ENCODE measurements at regions not wholly inside any gene's neighbourhood (a gene's known extent, or its start where the extent isn't known, plus 50 kb on each side); places are given as distances from the start of the nearest gene placed in this dataset.

DNA sequence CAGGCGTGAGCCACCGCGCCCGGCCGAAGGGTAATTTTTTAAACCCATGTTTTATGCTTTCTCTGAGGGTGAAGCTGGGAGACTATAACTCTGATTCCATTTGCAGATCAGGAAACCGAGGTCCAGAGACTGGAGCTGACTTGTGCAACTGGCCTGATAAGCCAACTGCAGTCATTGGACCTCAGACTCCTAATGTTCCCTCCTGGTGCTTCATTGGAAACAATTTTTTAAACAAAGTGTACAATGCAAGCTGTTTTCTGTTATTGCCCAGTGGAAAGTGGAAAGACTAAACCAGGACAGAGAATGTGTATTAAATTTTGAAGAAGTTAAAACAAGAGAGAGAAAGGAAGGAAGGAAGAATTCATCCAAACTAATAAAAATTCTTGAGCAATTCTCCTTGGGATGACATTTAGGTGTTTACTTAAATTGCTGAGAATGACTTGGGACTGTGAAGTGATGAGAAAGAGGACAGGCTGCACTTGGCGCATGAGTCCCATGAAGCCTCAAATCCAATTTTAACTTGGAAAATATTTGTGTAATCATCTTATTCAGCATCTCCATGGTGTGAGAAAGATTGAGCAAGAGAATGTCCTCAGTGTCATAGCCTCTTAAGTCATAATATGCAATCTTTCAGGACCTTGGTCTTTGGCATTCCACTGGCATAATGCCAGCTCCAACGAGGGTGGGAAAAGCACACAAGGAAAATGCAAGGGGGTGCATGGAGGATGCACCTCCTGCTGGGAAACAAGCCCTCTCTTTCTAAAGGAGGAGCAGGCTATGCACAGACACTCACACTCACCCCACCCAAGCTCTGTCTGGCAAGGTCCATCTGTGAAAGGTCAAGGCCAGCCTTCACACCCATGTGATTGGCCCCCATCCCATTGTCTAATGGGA, 342.0 kb downstream of the SIPA1L2 start:
- intact Hi-C loops (cut with DNase I, micrococcal nuclease), result no loop called here
- ATAC-seq, result peak; percentile 23

DNA sequence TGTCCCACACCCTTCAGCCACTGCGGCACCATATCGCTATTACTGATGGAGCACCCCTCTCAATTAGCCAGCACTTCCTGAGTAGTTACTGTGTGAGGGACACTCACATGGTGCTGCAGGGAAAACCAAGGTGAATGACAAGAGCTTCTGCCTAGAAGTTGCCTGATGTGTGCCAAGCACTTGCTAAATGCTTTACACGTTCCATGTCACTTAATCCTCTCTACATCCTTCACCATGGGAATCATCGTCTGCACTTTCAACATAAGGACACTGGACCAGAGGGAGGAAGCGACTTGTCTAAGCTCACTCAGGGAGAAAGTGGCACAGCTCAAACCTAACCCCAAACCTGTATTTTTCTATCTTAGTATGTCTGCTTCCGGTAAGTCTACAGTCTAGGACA, 344.8 kb downstream of the SIPA1L2 start:
- no peak for DNase-seq
- intact Hi-C loops (cut with DNase I, micrococcal nuclease), result no loop called here
- ATAC-seq, result no peak

More for the DNA sequence above, 342.0 kb downstream of the SIPA1L2 start:
- peak in 1 of 2 donors; percentile 20 for DNase-seq

DNA sequence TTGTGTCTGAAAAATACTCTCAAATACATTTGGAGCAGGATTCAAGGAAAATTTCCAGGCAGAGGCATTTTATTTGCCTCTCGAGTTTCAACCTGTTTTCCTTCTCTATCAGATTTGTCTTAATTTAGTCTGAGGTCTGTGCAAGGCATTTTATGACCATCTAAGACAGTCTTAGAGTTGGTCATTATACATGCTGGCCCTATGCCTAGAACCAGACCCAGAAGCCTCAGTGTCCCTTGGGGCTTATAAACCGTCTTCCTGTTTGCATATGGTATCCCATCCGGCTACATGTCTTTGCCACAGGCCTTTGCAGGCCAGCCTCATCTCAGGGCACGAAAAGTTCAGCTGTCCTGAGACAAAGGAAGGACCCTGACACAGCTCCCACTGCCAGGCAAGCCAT, 346.1 kb downstream of the SIPA1L2 start:
- no peak for ATAC-seq
- intact Hi-C loops (cut with DNase I, micrococcal nuclease), result no loop called here
- no peak for DNase-seq

DNA sequence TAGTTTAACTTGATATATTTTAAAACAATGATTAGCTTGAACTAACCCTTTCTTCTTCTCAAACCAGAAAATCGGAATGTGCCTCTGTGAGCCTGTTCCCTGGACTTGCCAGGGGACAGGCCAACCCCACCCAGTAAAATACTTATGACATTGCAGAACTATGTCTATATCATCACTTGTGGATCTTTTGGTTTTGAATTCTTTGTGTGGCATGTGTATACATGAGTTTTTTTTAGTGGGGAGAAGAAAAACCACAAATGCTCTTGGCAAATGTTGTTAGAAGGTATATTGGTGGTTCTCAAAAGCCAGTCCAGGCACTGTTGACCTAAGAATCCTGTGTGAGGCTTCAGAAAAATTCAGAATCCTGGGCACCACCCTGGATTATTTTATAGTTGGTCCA, 347.4 kb downstream of the SIPA1L2 start:
- ATAC-seq (no peak), DNase-seq (no peak)
- intact Hi-C loops (cut with DNase I, micrococcal nuclease), result no loop called here

DNA sequence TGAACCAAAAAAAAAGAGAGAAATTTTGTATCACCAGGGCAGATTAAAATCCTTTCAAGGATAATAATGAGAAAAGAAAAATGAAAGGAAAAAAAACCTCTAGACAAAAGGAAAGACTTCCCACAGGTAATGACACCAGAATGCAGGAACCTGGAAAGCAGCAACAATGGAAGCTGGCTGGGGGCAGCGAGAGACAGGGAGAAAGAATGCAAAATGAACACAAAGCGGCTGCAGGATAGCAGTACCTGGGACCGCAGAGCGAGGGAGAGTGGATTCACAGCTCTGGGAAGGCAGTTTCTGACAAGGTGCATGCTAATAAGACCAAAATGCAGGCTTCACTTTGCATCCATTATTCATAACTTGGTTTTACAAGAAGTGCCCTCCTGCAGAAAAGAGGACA, 349.0 kb downstream of the SIPA1L2 start:
- DNase-seq (no peak), ATAC-seq (no peak)
- intact Hi-C loops (cut with DNase I, micrococcal nuclease), result no loop called here

DNA sequence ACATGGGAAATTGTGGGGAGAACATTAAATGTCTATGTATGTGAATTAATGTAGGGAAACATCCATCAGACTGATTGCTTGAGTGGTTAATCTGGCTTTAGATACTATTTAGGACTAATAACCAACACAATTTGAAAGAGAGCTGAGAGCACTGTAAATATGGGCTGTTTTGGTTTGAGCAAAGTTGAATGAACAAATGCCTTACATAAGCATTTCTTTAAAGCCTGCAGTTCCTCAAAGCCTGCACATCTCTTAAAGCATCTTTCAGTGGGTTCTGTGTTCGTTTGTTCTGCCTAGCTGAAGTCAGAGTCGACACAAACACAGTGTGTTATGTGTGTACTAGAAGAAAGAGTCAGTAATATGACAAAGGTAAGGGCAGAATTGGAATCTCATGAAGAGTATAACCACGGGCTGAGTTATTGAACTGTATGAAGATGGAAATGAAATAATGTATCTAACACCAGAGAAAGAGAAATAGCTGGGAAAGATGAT, 350.0 kb downstream of the SIPA1L2 start:
- intact Hi-C loops (cut with DNase I, micrococcal nuclease), result no loop called here
- DNase-seq (no peak), ATAC-seq (no peak)

DNA sequence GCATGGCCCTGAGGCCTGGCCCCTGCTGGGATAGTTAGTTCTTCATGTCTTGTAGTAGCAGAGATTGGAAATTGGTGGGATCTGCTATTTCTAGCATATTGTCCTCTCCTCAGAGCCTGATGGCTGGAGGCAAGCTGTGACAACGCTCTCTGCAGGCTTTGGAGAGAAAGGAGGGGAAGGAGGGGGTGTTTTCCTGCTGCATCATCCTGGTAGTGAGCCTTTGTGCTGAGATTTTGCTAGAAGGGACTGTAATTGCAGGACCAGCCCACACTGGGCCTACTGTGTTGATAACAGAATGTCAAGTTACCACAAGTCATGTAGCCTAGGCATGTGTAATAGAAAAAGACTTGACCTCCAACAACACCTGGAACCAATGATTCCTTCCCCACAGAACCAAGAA, 351.0 kb downstream of the SIPA1L2 start:
- ATAC-seq, result no peak
- intact Hi-C loops (cut with DNase I, micrococcal nuclease), result no loop called here
- DNase-seq, result no peak

DNA sequence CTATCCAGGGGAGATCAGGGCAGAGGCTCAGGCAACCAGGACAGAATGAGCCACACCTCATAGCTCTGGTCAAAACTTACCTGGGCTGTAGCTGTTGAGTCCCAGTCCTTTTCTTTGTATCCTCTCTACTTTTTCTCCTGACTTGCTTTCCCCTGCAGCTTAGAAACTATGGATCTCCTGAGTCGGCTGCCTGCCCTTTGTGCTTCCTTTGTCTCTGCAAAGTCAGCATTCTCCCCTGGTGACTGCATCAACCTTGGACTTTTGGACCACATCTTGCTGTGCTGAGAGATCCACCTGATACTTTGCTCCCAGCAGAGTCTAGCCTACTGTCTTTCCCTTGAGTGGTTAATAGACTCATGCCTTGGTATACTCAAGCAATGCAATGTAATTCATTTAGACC, 353.3 kb downstream of the SIPA1L2 start:
- intact Hi-C loops (cut with DNase I, micrococcal nuclease), result no loop called here
- DNase-seq, result no peak
- ATAC-seq, result peak; percentile 86

DNA sequence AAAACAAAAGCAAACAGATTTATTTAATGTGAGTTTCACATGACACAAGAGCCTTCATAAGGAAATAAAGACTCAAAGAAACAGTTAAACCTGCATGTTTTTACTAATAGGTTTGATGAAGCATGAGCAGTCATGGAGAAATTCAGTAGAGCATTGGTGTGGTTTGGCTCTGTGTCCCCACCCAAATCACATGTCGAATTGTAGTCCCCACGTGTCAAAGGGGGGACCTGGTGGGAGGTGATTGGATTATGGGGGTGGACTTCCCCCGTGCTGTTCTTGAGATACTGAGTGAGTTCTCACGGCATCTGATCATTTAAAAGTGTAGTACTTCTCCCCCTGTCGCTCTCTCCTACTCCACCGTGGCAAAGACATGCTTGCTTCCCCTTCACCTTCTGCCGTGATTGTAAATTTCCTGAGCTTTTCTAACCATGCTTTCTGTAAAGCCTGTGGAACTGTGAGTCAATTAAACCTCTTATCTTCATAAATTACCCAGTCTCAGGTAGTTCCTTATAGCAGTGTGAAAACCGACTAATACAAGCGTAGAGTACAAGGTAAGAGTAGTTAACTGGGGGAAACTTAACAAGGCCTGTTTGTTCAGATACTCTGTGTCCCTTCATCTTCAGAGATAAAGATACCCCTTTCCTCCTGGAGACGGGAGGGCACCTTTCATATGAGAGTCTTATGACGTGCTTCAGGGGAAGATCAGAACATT, 354.8 kb downstream of the SIPA1L2 start:
- DNase-seq (no peak), ATAC-seq (peak; percentile 77)
- intact Hi-C loops (cut with DNase I, micrococcal nuclease), result no loop called here

DNA sequence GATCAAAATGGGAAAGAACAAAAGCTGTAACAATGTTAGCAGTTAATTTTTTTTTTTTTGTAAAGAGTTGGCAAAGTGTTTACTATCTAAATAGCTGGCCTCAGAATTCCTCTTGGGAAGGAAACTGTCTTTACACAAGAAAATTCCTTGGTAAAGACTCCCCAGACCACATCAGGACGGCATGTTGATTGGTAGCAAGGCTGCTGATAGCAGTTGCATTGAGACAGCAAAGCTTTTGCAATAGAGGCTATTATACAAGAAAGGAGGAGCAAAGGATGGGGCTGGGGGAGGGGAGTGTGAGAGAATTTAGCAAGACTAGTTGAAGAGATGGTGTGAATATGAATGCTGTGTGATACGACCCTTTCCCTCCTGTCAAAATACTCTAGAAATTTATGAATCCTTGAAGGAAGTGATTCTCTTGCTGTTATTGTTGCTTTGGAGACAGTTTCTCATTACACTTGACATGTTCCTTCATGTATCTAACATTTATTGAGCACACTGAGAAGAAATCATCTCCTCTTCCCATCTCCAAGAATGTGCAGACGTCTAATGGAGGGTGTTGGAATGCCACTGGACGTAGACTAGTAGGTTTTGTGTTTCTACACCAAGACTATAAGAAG, 355.6 kb downstream of the SIPA1L2 start:
- ATAC-seq, result peak; percentile 2
- intact Hi-C loops (cut with DNase I, micrococcal nuclease), result no loop called here
- no peak for DNase-seq

DNA sequence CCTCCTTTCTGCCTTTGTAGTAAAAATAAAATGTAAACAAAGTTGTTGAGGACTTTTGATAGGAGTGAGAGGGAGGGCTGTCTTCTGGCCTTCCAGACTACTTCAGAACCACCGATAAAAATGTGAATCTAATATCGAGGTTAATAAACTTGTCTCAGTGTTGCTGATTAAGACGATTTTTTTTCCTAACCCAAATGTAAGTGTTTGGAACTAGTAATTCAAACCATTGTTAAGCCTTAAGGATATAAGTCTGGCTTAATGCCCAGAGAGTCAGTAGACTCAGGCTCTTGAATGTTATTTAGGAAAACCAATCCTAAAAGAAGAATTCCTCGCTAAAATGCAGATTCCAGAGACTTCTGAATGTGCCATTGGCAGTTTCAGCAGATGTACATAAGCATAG, 356.9 kb downstream of the SIPA1L2 start:
- intact Hi-C loops (cut with DNase I, micrococcal nuclease), result no loop called here
- ATAC-seq, result no peak
- no peak for DNase-seq

DNA sequence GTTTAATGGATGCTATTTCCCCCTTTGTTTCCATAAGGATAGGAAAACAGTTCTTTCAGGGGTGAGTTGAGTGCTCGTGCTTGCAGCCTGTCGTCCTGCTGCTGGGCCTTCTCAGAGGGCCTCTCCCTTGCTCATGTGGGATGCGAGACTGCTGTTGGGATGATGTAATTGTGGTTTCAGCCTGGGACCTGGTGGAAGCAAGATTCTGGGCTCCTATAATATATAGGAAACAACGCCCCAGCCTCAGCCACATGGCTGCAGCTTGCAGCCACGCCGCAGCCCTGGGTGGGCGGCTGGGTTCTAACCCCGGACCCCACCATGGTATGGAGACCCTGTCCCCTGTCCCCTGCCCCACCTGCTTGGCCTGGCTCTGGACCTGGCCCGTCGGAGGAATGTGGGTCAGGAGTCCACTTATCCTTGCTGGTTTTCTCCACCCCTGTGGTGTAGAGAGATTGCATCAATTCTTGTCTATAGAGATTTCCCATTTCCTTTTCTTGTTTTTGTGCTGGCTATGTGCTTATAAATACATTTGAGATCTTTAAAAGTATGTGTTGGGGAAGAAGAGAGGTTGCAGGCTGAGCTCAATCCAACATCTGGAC, 357.8 kb downstream of the SIPA1L2 start:
- DNase-seq (no peak), ATAC-seq (no peak)
- intact Hi-C loops (cut with DNase I, micrococcal nuclease), result no loop called here

DNA sequence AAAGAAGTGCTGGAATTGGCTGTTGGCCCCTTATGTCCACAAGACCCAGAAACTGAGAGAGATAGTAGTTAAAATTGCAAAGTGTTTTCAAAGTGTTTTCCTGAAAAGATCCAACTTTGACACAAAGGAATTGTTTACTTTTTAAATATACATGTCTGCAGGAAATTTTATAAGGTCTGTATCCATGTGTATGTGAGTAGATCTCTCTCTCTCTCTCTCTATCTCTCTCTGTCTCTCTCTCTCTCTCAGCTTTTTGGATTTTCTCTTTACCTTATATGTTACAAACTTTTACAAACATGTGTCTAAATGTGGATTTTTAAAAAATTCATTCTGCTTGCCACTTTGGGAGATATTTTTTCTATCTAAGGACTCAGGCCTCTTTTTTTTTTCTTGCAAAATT, 358.6 kb downstream of the SIPA1L2 start:
- intact Hi-C loops (cut with DNase I, micrococcal nuclease), result no loop called here
- DNase-seq, result no peak
- no peak for ATAC-seq

DNA sequence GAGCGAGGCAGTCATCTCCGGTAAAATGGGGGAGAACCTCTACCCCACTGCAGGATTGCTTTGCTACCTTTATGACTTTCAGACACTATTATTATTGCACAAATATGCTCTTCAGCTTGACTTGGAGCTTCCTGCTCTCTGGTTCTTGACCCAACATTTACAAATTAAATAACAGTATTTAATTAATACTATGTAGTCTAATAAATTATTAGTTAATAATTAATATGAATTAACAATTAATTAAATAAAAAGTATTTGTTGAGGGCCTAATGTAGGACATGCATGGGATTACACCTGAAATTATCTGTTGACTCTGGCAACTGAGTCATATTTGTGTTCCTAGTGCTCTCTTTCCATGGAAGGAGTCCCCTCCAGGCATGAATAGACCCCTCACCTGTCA, 359.9 kb downstream of the SIPA1L2 start:
- intact Hi-C loops (cut with DNase I, micrococcal nuclease), result no loop called here
- ATAC-seq (no peak), DNase-seq (no peak)

DNA sequence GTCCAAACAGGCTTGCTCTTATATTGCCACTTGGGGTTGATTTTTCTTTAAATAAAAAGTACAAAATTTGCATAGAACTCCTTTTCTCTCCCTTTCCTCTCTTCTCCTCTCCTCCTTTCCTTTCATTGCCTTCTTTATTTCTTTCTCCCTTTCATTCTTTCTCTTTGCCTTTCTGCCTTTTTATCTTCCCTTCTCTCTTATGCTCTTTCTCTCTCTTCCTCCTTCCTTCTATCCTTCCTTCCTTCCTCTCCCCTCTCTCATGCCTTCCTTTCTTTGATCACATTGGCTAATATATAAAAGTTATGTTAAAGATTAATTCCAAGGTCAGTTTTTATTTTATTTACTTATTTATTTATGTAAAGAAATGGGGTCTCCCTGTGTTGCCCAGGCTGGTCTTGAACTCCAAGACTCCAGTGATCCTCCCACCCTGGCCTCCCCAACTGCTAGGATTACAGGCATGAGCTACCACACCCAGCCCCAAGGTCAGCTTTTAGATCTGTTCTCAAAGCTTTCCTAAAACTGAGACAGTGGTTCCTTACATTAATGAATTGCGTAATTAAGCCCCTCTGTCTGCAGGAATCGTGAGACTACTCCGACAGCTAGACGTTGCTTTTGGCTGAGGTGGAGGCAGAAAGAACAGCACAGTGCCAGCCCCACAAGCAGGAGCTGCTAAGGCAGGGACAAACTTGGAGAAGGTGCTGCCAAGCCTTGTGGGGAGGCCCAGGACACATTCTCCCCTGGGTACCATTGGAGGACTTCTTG, 361.9 kb downstream of the SIPA1L2 start:
- intact Hi-C loops (cut with DNase I, micrococcal nuclease), result no loop called here
- DNase-seq (no peak), ATAC-seq (no peak)

DNA sequence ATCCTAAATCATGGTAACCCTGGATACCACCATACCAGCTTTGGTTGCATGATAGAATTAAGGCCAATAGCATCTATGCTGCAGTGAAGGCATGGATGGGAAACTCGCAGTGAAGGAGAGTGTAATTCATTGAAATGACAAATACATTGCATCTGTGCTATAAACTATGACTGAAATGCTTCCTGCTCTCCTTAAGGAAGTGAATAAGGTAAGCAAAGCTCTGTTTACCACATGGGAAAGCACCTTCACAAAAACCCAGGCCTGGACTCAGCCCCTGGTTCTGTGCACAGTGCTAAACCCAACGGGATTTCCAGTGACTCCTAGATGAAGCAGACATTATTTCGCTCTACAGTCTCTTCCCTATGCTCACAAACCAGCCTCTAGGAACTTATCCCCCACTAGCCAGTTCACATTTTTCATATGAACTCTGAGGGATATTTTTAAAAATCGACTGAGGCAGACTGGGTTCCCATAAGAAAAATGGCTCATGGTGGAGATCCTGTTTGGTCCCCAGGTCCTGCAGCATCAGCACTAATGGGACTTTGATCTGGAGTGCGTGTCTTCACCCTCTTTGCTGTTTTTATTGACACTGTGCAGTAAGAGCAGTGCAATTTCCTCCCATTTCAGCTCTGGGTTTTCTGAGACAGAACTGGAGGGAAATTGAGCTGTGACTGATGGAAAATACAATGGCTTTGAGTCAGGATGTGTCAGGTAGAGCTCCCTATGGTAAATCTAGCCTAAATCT, 362.7 kb downstream of the SIPA1L2 start:
- intact Hi-C loops (cut with DNase I, micrococcal nuclease), result no loop called here
- DNase-seq (no peak), ATAC-seq (peak; percentile 91)

DNA sequence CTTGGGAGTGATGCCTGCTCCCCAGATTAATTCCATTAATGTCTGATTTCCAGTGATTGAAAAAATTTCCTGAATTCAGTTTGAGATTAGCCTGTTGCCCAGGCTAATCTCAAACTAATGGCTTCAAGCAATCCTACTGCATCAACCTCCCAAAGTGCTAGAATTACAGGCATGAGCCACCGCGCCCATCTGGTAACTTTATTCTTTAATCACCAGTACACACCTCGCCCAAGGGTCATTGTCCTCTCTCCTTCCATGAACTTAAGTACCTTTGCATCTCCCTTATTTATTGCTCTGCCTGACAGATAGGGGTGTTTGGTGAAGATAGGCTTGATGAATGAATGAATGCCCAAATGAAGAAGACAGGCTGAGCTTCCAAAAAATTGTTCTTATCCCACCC, 366.5 kb downstream of the SIPA1L2 start:
- ATAC-seq, result peak; percentile 56
- intact Hi-C loops (cut with DNase I, micrococcal nuclease), result no loop called here
- DNase-seq, result peak in 1 of 2 donors; percentile 22

DNA sequence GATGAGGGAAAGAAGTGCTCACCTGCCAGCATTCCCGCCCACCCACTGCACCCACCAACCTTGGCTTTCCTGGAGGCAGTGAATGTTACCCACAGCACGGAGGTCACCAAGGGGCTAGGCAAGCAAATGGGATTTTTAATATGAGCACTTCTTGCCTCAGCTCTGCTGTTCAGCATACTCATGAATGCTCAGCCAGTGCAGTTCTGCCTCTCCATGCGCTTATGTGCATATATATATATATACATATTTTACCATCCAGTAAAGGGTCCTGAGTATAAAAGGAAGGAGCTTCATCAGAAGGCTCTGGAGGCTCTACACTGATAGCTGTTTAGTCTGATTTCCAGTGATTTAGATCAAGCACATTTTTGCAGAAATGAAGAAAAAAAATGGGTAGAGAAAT, 366.9 kb downstream of the SIPA1L2 start:
- intact Hi-C loops (cut with DNase I, micrococcal nuclease), result no loop called here
- ATAC-seq (no peak), DNase-seq (no peak)

Data from left colon (tissue), 2 donors.